Hepatocyte (in vitro differentiated cells): ENCODE measurements at regions not wholly inside any gene's neighbourhood (a gene's known extent, or its start where the extent isn't known, plus 50 kb on each side); places are given as distances from the start of the nearest gene placed in this dataset.

Experiments
- DNase-seq: peaks from one replicate; pipeline ENCODE4 v3.0.0-alpha.2; 2016; ENCODE audit warnings: low spot score
- H2AFZ ChIP-seq: fragments of 200-600 bp; sonication (generic); 2 replicates; pipeline ENCODE4 v1.6.0; 2016; ENCODE audit warnings: antibody characterized with exemption, mild to moderate bottlenecking
- H3K27ac ChIP-seq: fragments of 200-600 bp; sonication (generic); 2 replicates; pipeline ENCODE4 v1.5.1; 2016; ENCODE audit warnings: mild to moderate bottlenecking
- H3K27me3 ChIP-seq: fragments of 200-600 bp; sonication (generic); 2 replicates; pipeline ENCODE4 v1.6.1; 2016
- H3K36me3 ChIP-seq: fragments of 200-600 bp; sonication (generic); replicated peaks from 2 replicates; pipeline ENCODE4 v1.5.1; 2016; ENCODE audit warnings: low read depth; ENCODE audit not compliant: insufficient read depth
- H3K4me1 ChIP-seq: fragments of 200-600 bp; sonication (generic); 2 replicates; pipeline ENCODE4 v1.5.1; 2016; ENCODE audit warnings: mild to moderate bottlenecking, moderate library complexity; ENCODE audit not compliant: insufficient read depth
- H3K4me2 ChIP-seq: fragments of 200-600 bp; sonication (generic); 2 replicates; pipeline ENCODE4 v1.6.0; 2016
- H3K4me3 ChIP-seq: fragments of 200-600 bp; sonication (generic); 2 replicates; pipeline ENCODE4 v1.5.1; 2016; ENCODE audit warnings: mild to moderate bottlenecking
- H3K79me2 ChIP-seq: fragments of 200-600 bp; sonication (generic); 2 replicates; pipeline ENCODE4 v1.6.0; 2017; ENCODE audit warnings: mild to moderate bottlenecking
- H3K9me2 ChIP-seq: fragments of 200-600 bp; sonication (generic); replicated peaks from 2 replicates; pipeline ENCODE4 v1.6.0; 2017; ENCODE audit warnings: mild to moderate bottlenecking; ENCODE audit not compliant: insufficient read depth
- H3K9me3 ChIP-seq: fragments of 200-600 bp; sonication (generic); 2 replicates; pipeline ENCODE4 v1.5.1; 2016; ENCODE audit warnings: low read depth, mild to moderate bottlenecking
- H4K20me1 ChIP-seq: fragments of 200-600 bp; sonication (generic); 2 replicates; pipeline ENCODE4 v1.6.0; 2016; ENCODE audit warnings: mild to moderate bottlenecking; ENCODE audit not compliant: insufficient read depth, poor library complexity, severe bottlenecking
- EZH2 ChIP-seq: fragments of 200-600 bp; sonication (generic); IDR thresholded peaks from 2 replicates; pipeline ENCODE4 v1.6.1; 2016; ENCODE audit warnings: antibody characterized with exemption, mild to moderate bottlenecking, borderline replicate concordance
- EZH2phosphoT487 ChIP-seq: fragments of 200-600 bp; sonication (generic); IDR thresholded peaks from one replicate; pipeline ENCODE4 v1.6.1; 2018; ENCODE audit warnings: antibody characterized with exemption, mild to moderate bottlenecking, low read depth, moderate library complexity; ENCODE audit not compliant: unreplicated experiment, severe bottlenecking
- WGBS: methylation state at CpG from one replicate; pipeline ENCODE4 v1.1.6; 2016; ENCODE audit warnings: low lambda C conversion rate; ENCODE audit errors: missing lambda C conversion rate; 5-methylcytosine and 5-hydroxymethylcytosine counted together
- TF ChIP-seq, protein P1 (sequence below): fragments of 200-600 bp; sonication (generic); IDR thresholded peaks from 2 replicates; pipeline ENCODE4 v1.5.1; 2016; ENCODE audit warnings: antibody characterized with exemption, mild to moderate bottlenecking; ENCODE audit not compliant: poor library complexity

DNA sequence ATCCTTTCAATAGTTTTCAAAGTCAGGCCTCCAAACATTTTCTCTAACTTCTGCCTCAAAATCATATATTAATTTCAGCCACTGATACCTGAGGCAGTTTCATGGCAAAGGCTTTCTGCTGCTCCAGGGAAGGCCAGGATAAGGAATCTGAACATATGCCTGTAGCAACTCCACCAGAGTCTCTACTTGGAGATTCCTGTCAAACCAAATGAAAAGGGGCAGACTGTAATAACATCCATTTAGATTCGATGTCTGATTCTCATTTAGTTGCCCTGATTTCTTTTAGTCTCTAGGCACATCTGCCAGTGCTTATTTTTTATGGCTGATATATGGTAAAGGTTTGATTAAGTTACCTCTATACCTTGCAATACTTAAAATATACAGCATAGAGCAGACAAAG lies 109.6 kb upstream of the ZNF385D start:
- Histone ChIP-seq H3K9me2 (no peaks in the 10 kb centered on the region), H4K20me1 (no peaks in the 10 kb centered on the region), H3K27ac (no peak overlapping the region), H3K4me1 (no peaks in the 10 kb centered on the region), H3K4me2 (no peak overlapping the region), H3K79me2 (no peaks in the 10 kb centered on the region), H2AFZ (no peak overlapping the region), H3K36me3 (no peaks in the 10 kb centered on the region), H3K4me3 (no peak overlapping the region), H3K27me3 (no peaks in the 10 kb centered on the region), H3K9me3 (no peaks in the 10 kb centered on the region)
- DNase-seq: no peak
- 74% methylated on average over 1 of the region's 1 CpG for WGBS
- TF ChIP-seq, protein P1, sequence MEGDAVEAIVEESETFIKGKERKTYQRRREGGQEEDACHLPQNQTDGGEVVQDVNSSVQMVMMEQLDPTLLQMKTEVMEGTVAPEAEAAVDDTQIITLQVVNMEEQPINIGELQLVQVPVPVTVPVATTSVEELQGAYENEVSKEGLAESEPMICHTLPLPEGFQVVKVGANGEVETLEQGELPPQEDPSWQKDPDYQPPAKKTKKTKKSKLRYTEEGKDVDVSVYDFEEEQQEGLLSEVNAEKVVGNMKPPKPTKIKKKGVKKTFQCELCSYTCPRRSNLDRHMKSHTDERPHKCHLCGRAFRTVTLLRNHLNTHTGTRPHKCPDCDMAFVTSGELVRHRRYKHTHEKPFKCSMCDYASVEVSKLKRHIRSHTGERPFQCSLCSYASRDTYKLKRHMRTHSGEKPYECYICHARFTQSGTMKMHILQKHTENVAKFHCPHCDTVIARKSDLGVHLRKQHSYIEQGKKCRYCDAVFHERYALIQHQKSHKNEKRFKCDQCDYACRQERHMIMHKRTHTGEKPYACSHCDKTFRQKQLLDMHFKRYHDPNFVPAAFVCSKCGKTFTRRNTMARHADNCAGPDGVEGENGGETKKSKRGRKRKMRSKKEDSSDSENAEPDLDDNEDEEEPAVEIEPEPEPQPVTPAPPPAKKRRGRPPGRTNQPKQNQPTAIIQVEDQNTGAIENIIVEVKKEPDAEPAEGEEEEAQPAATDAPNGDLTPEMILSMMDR: no peak
- TF ChIP-seq EZH2phosphoT487 (no peak), EZH2 (no peak)

GRCh38 chr3:21876782-21877181 lies 125.8 kb upstream of the ZNF385D start:
- Histone ChIP-seq H2AFZ (no peak overlapping the region), H3K4me3 (no peak overlapping the region), H3K4me1 (no peaks in the 10 kb centered on the region), H3K9me2 (no peaks in the 10 kb centered on the region), H3K27ac (no peak overlapping the region), H3K27me3 (no peaks in the 10 kb centered on the region), H3K4me2 (no peak overlapping the region), H4K20me1 (no peaks in the 10 kb centered on the region), H3K36me3 (no peaks in the 10 kb centered on the region), H3K79me2 (no peaks in the 10 kb centered on the region), H3K9me3 (no peaks in the 10 kb centered on the region)
- 66% methylated on average over 2 of the region's 2 CpGs for whole genome bisulfite sequencing
- TF ChIP-seq, protein P1: no peak
- TF ChIP-seq EZH2phosphoT487: no peak
- no peak for TF ChIP-seq EZH2
- no peak for DNase-seq

- Histone ChIP-seq H3K36me3 (no peaks in the 10 kb centered on the region), H3K79me2 (no peaks in the 10 kb centered on the region), H3K4me2 (no peak overlapping the region), H2AFZ (no peak overlapping the region), H3K9me2 (no peaks in the 10 kb centered on the region), H3K9me3 (no peaks in the 10 kb centered on the region), H3K27ac (no peak overlapping the region), H3K4me3 (no peak overlapping the region), H3K4me1 (no peaks in the 10 kb centered on the region), H3K27me3 (no peaks in the 10 kb centered on the region), H4K20me1 (no peaks in the 10 kb centered on the region)
- WGBS: 77% methylated on average over 6 of the region's 6 CpGs
- DNase-seq: no peak
- TF ChIP-seq EZH2phosphoT487 (no peak), EZH2 (no peak)
- TF ChIP-seq, protein P1: no peak
Measured at GRCh38 chr3:21877214-21877754, 126.3 kb upstream of the ZNF385D start.
